AG09309 (cell line): ENCODE measurements at regions not wholly inside any gene's neighbourhood (a gene's known extent, or its start where the extent isn't known, plus 50 kb on each side); places are given as distances from the start of the nearest gene placed in this dataset.

ENCODE experiments used
- DNase-seq: peaks from one replicate; pipeline ENCODE4 v3.0.0-alpha.2; 2010; ENCODE audit warnings: low read depth
- H3K4me3 ChIP-seq: 2 replicates; pipeline ENCODE4 v1.5.1; 2011; ENCODE audit warnings: mild to moderate bottlenecking, low read depth, low read length, moderate library complexity; ENCODE audit not compliant: control insufficient read depth
- TF ChIP-seq, protein P1 (sequence below): IDR thresholded peaks from 2 replicates; pipeline ENCODE4 v1.5.1; 2011; ENCODE audit warnings: mild to moderate bottlenecking, low read depth, low read length, inconsistent platforms; ENCODE audit not compliant: insufficient read depth, control insufficient read depth; ENCODE audit errors: missing control alignments

DNA sequence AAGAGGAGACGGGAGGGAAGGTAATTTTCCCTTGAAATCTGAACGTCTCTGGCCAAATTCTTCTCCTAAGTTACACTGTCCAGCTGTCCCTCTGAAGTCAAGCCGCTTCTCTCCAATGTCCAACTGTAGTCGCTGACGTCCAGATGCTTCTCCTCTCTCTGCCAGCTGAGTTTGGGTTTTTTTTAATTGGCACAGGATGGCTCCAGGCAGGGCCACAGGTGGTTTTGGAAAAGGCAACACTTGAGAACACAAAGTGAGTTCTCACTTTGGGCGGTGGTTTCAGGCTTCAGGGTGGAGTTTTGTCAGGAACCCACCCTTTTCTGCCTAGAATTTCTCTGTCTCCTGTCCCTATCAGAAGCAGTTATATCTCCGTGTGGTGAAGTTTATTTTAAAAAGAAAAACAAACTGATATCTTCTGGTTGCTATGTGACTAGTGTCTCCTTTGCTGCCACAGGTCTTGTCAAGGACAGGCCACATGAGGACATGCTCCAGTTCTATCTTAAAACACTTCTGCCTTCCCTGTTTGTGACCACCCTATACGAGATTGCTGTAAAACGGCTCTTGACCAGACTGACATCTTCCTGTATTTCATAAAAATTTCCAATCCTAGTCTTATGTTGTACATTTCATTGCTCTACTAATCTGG, 472.3 kb upstream of the ADGRL4 start:
- TF ChIP-seq, protein P1, sequence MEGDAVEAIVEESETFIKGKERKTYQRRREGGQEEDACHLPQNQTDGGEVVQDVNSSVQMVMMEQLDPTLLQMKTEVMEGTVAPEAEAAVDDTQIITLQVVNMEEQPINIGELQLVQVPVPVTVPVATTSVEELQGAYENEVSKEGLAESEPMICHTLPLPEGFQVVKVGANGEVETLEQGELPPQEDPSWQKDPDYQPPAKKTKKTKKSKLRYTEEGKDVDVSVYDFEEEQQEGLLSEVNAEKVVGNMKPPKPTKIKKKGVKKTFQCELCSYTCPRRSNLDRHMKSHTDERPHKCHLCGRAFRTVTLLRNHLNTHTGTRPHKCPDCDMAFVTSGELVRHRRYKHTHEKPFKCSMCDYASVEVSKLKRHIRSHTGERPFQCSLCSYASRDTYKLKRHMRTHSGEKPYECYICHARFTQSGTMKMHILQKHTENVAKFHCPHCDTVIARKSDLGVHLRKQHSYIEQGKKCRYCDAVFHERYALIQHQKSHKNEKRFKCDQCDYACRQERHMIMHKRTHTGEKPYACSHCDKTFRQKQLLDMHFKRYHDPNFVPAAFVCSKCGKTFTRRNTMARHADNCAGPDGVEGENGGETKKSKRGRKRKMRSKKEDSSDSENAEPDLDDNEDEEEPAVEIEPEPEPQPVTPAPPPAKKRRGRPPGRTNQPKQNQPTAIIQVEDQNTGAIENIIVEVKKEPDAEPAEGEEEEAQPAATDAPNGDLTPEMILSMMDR, result no peak
- H3K4me3 ChIP-seq, result no peak overlapping the region
- DNase-seq, result no peak

DNA sequence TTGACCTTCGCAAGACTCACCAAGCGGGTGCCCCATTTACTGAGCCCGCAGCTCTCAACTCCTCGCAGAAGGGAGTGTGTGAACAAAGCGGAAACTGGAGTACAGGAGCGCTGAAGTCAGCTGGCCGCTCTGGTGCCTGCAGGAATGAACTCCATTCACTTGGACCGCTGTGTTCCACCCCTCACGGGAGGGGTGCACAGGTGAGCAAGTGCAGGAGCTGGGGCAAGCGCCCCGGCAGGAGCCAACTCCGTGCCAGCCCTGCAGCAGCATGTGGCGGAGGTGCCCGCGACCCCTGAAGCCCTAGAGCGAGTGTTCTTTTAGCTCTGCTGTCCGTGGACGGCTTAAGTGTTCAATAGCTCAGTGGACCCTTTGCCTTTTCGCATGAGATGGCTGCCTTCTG, 471.6 kb upstream of the ADGRL4 start:
- DNase-seq, result no peak
- TF ChIP-seq, protein P1, result no peak
- H3K4me3 ChIP-seq, result no peak overlapping the region

DNA sequence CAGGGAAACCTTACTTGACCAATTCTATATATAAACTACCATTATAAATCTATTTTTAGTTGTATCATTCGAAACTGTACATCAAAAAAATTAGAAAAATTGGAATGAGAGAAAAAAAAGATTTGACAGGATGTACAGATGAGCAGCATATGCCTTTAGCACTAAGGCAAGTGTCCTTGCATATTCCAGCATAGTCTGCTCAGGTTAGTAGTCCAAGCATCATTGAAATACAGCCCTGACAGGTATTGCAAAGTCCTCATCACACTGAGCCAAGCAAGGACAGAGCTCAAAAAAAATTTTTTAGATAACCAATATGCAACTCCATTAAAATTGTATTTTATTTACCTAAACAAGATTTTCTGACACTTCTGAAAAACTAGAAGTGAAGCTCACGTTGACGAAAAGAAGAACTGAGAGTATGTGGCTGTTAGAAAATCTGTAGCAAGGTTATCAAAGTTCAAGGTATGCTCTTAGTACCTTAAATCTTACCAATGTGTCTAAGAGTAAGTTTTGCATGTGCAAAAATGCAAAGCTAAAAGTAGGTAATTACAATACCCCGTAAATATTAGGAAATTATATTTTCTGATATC, 465.6 kb upstream of the ADGRL4 start:
- TF ChIP-seq, protein P1, result no peak
- H3K4me3 ChIP-seq, result no peak overlapping the region

DNA sequence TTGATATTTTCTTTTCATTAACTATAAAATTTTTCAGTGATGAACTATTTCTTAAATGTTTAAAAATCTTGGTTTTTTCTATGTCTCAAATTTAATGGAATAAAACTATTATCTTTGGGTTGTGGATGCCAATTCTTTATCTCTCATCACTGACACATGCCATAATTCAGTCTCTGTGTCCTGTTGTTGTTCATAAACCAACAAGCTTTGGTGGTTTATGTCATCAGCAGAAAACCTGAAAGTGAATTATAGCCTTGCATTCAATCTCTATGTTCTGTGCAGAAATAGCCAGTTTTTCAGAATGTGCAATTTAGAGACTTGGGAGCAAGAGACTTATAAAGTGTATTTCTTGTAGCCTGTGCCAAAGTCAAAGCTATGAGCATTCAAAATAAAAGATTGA, 462.6 kb upstream of the ADGRL4 start:
- no peak overlapping the region for H3K4me3 ChIP-seq
- no peak for DNase-seq
- TF ChIP-seq, protein P1, result no peak

More for the DNA sequence above, 465.6 kb upstream of the ADGRL4 start:
- DNase-seq, result no peak

DNA sequence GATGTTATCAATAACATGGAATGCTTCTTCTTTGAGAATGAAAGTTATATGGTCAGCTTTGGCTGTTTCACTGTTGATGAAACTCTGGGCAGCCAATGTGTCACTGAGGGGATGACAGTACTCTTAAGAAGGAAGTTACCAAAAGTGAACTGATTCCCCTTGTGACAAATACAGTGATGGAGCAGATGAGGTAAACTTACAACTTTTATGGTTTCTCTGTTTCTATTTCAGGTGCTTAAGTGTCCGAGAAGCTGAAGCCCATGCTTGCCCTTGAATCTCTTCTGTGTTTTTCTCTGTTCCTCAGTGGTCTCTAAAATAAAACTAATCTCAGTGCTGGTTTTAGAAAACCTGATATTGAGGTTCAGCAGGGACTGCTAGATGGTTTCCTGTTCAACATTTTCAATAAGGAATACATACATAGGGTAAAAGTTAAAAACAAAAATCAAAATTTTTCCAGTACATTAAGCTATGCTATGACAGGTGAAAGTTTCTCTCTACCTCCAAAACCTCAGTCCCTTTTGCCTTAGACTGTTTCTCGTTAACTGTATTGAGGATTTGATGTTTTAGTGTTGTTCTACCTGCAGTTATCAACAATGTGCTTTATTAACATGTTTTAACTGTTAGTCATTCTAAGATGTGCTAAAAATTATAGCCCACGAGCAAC, 454.4 kb upstream of the ADGRL4 start:
- no peak for DNase-seq
- TF ChIP-seq, protein P1, result no peak
- H3K4me3 ChIP-seq, result no peak overlapping the region

DNA sequence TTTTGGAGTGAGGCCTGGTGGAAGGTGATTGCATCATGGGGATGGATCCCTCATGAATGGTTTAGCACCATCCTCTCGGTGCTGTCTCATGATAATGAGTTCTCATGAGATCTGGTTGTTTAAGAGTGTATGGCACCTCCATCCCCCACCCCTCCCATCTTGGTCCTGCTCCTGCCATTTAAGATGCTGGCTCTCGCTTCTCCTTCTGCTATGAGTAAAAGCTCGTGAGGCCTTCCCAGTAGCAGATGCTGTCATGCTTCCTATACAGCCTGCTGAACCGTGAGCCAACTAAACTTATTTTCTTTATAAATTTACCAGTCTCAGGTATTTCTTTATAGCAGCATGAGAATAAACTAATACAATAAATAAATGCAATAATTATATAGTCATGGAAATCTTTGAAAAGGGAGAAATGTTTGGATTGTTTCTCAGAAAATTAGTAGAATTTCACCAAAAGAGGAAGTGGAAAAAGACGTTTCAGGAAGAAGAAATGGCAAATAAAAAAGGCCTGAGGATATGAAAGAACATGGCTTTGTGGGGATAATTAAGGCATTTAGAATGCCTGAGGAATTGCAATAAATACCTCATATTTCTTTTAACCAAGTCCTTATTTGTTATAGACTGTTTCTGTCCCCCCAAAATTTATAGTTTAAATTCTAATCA, 451.2 kb upstream of the ADGRL4 start:
- TF ChIP-seq, protein P1, result no peak
- H3K4me3 ChIP-seq, result no peak overlapping the region
- no peak for DNase-seq
